Transverse colon (tissue), 3 donors: ENCODE measurements at regions not wholly inside any gene's neighbourhood (a gene's known extent, or its start where the extent isn't known, plus 50 kb on each side); places are given as distances from the start of the nearest gene placed in this dataset.

Experiments used
- CTCF ChIP-seq, 5 experiments: fragments of 200-600 bp in 3 of 5; fragments of 450-650 bp in 2 of 5; sonication (generic) in 3 of 5; IDR thresholded peaks; 1 replicate in 2 of 5; 2 replicates in 3 of 5; pipeline ENCODE4 v1.5.1; 2016 to 2017; ENCODE audit warnings: antibody characterized with exemption in 5 of 5, inconsistent platforms in 3 of 5, mild to moderate bottlenecking in 2 of 5, moderate library complexity in 1 of 5
- POLR2A ChIP-seq: fragments of 450-650 bp; IDR thresholded peaks from one replicate; pipeline ENCODE4 v1.6.1; 2016; ENCODE audit warnings: antibody characterized with exemption, mild to moderate bottlenecking, moderate library complexity

- TF ChIP-seq CTCF (IDR thresholded peaks at IDR 0.05) (no peak), POLR2A (no peak)
Observed at GRCh38 chr7:104958371-104958865, 55.6 kb upstream of the KMT2E start.
